ENCODE measurements at regions not wholly inside any gene's neighbourhood (a gene's known extent, or its start where the extent isn't known, plus 50 kb on each side); places are given as distances from the start of the nearest gene placed in this dataset.
A peak's percentile ranks its signal among the peaks of the same experiment; 100 is the strongest.
"Not testable (repeated sequence)": the region's sequence is repeated elsewhere in the genome, so short reads cannot be mapped to it uniquely, and the experiment has no call there.

GRCh38 chr12:96085475-96085874 lies 50.1 kb upstream of the LTA4H start:
- no peak for DNase-seq

- not testable (repeated sequence) for DNase-seq
Measured at GRCh38 chr12:96086190-96086589, 50.8 kb upstream of the LTA4H start.

- no peak for DNase-seq
Measured at GRCh38 chr12:96091833-96092232, 56.4 kb upstream of the LTA4H start.

DNA sequence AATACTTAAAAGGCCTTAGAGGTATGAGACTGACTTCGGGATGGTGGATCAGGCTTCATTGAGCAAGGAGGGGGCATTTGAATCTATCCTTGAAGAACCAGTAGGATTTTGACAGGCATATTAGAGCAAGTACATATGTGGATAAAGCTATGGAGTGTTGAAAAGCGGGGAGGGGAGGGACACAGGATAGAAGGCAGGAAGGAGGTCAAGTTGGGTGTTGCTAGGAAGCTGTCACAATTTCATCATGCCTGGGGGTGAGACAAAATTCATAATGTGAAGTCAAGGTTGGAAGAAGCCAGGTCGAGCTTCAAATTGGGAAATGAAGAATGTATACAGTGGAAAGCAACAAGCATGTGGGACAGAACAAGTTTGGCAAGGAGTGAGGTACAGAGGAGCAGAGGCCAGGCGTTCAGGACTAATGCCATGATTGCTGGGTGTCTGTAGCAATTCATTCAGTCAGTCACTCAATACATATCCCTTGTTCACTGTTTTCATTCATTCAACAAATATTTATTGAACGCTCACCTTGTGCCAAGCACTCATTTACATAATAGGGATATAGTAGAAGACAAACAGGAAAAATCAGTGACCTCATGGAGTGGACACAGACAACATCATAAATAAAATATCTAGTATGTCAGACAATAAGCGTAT lies 58.3 kb upstream of the LTA4H start:
- no peak for DNase-seq

GRCh38 chr12:96094201-96094600 lies 58.8 kb upstream of the LTA4H start:
- DNase-seq, result no peak

- no peak for DNase-seq
Measured at GRCh38 chr12:96098631-96099030, 63.2 kb upstream of the LTA4H start.

DNA sequence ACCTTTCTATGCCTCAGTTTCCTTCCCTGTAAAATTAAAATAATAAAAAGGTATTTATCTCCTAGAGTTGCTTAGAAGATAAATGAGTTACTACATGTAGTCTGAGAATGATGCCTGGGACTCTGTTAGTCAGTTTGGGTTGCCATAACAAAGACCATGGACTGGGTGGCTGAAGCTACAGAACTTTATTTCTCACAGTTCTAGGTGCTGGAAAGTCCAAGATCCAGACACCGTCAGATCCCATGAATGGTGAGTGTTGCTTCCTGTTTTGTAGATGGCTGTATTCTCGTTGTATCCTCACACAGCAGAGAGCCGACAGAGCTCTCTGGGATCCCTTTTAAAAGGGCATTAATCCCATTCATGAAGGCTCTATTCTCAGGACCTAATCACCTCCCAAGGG lies 64.0 kb upstream of the LTA4H start:
- DNase-seq, result no peak

GRCh38 chr12:96099986-96100385 lies 64.6 kb upstream of the LTA4H start:
- no peak for DNase-seq

GRCh38 chr12:96101806-96102205 lies 66.4 kb upstream of the LTA4H start:
- no peak for DNase-seq

DNA sequence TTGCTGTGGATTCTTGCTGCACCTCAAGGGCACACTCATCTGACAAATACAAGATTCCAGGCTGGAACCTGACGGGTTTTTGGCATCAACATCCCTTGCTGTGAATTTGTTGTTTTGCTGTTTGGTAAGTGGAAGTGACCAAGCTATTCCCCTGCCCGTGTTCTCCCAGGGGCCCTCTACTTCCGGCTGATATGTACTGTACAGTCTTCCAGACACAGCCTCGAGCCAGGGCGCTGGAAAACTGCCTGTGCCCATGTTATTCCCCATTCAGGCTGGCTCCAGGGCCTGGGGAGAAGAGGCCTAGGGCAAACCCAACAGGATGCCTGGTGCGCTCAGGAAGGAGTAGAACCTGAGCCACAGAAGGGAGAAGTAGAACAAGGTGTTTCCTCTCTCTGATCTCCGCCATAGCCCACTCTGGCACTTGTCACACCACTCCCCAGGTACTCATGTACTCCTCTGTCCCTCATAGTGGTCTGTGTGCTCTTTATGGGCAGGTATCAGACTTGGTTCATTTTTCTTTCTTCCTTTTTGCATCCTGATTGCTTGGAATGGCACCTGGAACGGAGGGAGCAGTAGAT lies 67.8 kb upstream of the LTA4H start:
- DNase-seq, result no peak

GRCh38 chr12:96104566-96104965 lies 69.2 kb upstream of the LTA4H start:
- DNase-seq, result no peak

DNA sequence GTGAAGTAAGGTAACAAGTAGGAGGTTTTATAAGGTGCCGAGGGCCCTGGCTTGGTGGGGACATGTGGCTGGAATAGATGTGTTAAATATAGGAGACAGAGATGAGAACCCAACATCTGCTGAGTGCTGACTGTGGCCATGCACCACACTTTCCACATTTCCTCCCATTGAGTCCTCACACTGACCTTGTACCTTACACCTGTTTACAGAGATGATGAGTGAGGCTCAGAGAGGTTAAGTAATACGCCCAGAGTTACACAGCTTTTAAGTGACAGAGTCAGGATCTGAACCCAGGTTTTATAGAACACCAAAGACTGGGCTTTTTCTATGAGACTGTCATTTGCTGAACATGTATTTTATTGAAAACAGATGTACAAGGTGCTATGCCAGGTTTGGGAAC lies 70.8 kb upstream of the LTA4H start:
- no peak for DNase-seq

DNA sequence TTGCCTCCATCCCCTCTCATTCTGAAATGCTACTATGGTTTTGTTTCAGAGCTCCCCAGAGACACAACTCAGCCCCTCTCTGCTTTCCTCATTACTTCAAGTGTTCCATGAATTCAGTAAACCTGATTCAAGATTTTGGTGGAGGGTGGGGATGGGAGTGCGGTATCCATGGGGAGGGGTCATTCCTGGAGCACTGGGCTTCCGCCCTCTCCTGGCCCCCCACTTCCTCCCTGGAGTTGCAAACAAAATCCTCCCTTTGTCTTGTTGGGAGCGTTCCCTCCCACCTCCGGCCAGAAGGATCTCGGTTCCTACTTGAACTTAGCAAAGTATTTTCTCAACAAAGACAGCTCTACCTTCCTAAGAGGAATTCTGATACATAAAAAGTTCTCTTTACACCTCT lies 71.8 kb upstream of the LTA4H start:
- DNase-seq, result no peak

DNA sequence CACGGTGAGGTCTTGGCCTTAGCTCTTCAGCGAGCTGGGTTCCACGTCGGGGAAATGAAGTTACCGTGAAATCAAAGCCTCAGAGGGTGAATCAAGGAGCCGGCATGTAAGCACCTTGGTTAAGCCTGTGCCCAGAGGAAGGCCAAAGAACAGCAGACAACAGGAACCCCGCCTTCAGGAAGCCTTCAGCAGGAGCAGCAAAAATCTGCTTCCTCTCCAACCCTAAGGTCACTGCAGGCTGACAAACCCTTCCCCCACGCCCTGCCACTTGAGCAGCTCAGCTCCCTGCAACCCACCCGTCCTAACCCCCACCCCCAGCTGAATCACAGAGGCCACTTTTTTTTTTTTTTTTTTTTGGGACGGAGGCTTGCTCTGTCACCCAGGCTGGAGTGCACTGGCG lies 72.9 kb upstream of the LTA4H start:
- DNase-seq, result peak in 1 of 4 experiments; percentile 10

GRCh38 chr12:96108941-96109340 lies 73.6 kb upstream of the LTA4H start:
- not testable (repeated sequence) for DNase-seq

- no peak for DNase-seq
Measured at GRCh38 chr12:96112733-96113132, 77.3 kb upstream of the LTA4H start.

DNA sequence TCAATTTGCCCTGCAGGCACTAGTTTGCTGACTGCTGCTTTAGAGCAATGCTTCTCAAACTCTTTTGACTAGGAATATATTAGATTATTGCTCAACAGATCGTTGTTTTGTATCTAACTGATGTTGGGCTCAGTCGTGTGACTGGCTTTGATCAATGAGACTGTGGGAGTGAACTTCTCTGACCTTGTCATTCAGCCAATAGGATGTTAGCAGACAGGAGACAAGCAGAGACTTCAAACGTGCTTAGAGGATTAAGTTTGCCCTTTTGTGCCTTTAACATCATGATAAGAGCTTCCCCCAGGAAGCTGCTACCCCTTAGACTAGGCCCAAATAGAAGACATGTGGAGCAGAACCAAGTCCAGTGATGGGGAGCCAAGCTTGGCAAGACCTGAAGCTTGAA lies 76.7 kb upstream of the ELK3 start:
- no peak for DNase-seq

- no peak for DNase-seq
Measured at GRCh38 chr12:96120359-96121100, 73.6 kb upstream of the ELK3 start.

GRCh38 chr12:96121271-96121711 lies 72.9 kb upstream of the ELK3 start:
- DNase-seq, result no peak

DNA sequence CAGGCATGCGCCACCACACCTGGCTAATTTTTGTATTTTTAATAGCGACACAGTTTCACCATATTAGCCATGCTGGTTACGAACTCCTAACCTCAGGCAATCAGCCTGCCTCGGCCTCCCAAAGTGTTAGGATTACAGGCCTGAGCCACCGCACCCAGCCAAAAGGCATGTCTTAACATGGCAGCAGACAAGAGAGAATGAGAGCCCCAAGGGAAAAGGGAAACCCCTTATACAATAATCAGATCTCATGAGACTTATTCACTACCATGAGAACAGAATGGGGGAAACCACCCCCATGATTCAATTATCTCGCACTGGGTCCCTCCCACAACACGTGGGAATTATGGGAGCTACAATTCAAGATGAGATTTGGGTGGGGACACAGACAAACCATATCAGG lies 65.9 kb upstream of the ELK3 start:
- not testable (repeated sequence) for DNase-seq

GRCh38 chr12:96130396-96131059 lies 63.6 kb upstream of the ELK3 start:
- no peak for DNase-seq

GRCh38 chr12:96131230-96131788 lies 62.9 kb upstream of the ELK3 start:
- DNase-seq, result no peak

DNA sequence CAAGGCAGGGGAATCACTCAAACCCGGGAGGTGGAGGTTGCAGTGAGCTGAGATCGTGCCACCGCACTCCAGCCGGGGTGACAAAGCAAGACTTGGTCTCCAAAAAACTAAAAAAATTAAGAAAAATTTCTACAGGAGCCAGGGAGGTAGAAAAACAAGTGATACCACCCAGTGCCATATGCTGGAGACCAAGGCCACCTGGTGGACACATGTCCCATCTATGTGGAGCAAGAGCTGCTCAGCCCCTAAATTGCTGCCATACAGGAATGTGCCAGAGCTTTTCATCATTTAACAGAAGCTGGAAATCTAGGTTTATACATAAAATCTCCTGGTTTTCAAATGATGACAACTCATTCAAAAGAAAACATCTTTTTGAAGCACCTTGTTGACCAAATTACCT lies 61.4 kb upstream of the ELK3 start:
- DNase-seq, result peak in 1 of 4 experiments; percentile 7

All from activated naive CD4-positive, alpha-beta T cell (primary cell).